GM11168 (cell line): ENCODE measurements at regions not wholly inside any gene's neighbourhood (a gene's known extent, or its start where the extent isn't known, plus 50 kb on each side); places are given as distances from the start of the nearest gene placed in this dataset.

Source experiments
- in situ Hi-C: fragments of 300-500 bp; cut with MboI; formaldehyde crosslinking; loops from one replicate; pipeline ENCODE4 v1.12.0; 2022; ENCODE audit warnings: low sequenced_read_pairs; ENCODE audit not compliant: unreplicated experiment

DNA sequence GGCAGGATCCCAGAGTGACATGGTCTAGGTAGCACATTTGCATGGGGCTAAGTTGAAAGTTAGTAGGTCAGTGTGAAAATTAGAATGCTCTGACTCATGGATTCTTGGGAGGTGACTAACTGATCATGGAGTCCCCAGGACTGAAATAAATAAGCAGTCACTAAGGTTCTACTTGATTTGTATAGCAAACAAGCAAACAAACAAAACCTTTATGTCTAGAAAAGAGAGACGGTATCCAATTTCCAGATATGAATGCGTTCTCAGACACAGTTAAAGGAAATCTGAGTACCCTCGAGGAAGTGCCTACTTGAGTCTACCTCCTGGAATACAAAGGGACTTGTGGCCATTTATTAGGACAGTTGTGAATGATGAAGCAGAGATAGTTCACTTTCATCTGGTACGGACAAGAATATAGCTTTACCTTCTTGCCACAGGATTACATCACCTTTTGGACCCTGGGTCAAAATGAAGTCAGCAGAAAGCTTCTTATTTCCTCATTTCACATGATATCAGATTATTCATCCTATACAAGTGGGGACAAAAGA, 54.3 kb upstream of the AGPS start:
- in situ Hi-C loops, result loop anchor here (10.0 kb wide), 2 partner anchors 267 to 387 kb away; no protein-coding TSS in a partner anchor

DNA sequence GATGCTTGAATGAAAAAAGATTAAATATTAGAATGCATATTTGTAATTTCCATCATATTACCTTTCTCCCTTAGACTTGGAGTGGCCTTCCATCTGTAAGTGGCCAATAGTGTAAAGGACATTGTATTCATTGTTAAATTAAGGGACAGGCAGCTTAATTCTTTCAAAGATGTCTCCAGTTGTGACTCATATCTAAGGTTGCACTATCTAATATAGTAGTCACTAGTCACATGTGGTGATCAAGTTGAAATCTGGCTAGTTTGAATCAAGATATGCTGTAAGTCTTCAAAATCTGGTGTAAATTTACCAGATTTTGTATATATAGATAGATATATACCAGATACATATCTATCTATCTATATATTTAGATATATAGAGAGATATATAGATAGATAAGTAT, 52.4 kb upstream of the AGPS start:
- in situ Hi-C loops, result loop anchor here (10.0 kb wide), 1 partner anchor 75 kb away; no protein-coding TSS in a partner anchor

DNA sequence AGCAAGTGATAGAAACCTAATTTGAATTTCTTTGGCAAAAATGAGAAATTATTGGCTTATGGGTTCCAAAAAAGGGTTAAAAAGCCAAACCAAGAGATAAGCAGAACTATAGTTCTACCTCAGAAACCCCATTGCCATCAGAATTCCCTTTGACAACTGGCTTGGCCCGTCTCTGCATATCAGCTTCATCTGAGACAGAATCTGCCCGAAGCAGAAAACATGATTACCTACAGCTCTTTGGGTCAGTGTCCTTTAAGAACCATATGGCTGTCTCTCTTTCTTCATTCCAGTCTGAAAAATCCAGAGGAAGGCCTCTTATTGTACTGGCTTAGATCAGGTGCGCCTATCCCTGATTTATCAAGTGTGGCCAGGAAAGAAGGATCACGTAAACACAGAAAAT, 49.8 kb upstream of the AGPS start:
- in situ Hi-C loops, result loop anchor here (10.0 kb wide), 1 partner anchor 72 kb away; no protein-coding TSS in a partner anchor
